A673 (cell line): ENCODE measurements at regions not wholly inside any gene's neighbourhood (a gene's known extent, or its start where the extent isn't known, plus 50 kb on each side); places are given as distances from the start of the nearest gene placed in this dataset.

Experiments
- EZH2 ChIP-seq: fragments of 200-600 bp; sonication (generic); IDR thresholded peaks from 2 replicates; pipeline ENCODE4 v1.6.1; 2017; ENCODE audit warnings: borderline replicate concordance, low read depth, mild to moderate bottlenecking, mixed read lengths, antibody characterized with exemption, low read length; ENCODE audit not compliant: poor library complexity, severe bottlenecking
- TF ChIP-seq, protein P1 (sequence below): fragments of 300-800, 200-600 bp; sonication (generic); conservative IDR thresholded peaks from 2 replicates; pipeline ENCODE4 v1.5.1; 2017; ENCODE audit warnings: low read depth, mild to moderate bottlenecking, antibody characterized with exemption, low read length, moderate library complexity, mixed read lengths

DNA sequence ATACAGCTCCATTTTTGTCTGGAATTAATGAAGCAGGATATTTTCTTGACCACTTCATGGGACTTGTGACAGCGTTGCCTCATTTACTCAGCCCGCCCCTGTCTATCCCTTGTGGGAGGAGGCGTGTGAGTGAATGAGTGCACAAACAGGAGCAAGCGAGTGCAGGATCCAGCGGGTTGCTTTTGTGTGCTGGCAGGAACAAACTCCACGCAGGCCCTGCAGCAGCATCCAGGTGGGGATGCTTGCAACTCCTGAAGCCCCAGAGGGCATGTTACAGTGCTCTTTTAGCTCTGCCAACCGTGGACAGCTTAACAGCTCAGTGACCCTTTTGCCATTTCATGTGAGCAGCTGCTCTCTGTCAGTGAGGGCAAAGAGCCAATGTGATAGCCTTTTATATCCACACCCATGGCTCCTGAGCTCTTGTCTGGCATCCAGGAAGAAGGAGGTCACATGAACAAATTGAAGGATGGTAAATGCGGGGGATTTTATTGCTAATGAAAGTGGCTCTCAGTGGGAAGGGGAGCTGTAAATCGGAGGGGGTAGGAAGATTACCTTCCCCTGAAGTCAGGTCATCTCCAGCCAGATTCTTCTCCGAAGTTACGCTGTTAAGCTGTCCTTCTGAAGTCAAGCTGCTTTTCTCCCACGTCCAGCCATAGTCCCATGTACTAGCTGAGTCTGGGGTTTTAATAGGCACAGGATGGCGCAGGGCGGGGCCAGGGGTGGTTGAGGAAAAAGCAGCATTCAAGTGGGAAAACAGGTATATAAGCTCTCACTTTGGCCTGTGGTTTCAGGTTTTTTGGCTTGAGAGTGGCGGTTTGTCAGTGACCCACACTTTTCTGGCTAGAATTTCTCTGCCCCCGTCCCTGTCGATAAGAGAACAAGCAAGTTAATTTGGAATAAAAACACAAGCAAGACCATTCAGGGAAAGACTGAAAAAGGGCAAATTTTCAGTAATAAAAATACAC lies 714.7 kb upstream of the MBL2 start:
- TF ChIP-seq, protein P1, sequence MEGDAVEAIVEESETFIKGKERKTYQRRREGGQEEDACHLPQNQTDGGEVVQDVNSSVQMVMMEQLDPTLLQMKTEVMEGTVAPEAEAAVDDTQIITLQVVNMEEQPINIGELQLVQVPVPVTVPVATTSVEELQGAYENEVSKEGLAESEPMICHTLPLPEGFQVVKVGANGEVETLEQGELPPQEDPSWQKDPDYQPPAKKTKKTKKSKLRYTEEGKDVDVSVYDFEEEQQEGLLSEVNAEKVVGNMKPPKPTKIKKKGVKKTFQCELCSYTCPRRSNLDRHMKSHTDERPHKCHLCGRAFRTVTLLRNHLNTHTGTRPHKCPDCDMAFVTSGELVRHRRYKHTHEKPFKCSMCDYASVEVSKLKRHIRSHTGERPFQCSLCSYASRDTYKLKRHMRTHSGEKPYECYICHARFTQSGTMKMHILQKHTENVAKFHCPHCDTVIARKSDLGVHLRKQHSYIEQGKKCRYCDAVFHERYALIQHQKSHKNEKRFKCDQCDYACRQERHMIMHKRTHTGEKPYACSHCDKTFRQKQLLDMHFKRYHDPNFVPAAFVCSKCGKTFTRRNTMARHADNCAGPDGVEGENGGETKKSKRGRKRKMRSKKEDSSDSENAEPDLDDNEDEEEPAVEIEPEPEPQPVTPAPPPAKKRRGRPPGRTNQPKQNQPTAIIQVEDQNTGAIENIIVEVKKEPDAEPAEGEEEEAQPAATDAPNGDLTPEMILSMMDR, result no peak
- TF ChIP-seq EZH2, result no peak
